ENCODE measurements at regions not wholly inside any gene's neighbourhood (a gene's known extent, or its start where the extent isn't known, plus 50 kb on each side); places are given as distances from the start of the nearest gene placed in this dataset.

GRCh38 chrX:106467943-106468342 is 143.8 kb upstream of the RADX start:
- H3K27ac ChIP-seq (ENCODE audit: low read length): no peak overlapping the region
- H2AFZ ChIP-seq (ENCODE audit: low read depth, low read length): no peak overlapping the region
- H3K36me3 ChIP-seq (ENCODE audit: insufficient read depth, low read length): no peaks in the 10 kb centered on the region
- TF ChIP-seq CTCF (IDR thresholded peaks at IDR 0.05; ENCODE audit: poor library complexity, severe bottlenecking) (no peak), POLR2AphosphoS5 (IDR thresholded peaks at IDR 0.05) (no peak), TAF1 (IDR thresholded peaks at IDR 0.05; ENCODE audit: low read depth) (no peak), SMC3 (conservative IDR thresholded peaks at IDR 0.05; ENCODE audit: poor library complexity) (no peak), REST (IDR thresholded peaks at IDR 0.05; ENCODE audit: borderline replicate concordance) (no peak), RAD21 (conservative IDR thresholded peaks at IDR 0.05) (no peak), EP300 (conservative IDR thresholded peaks at IDR 0.05; ENCODE audit: poor library complexity, severe bottlenecking) (no peak), MXI1 (conservative IDR thresholded peaks at IDR 0.05; ENCODE audit: poor library complexity, severe bottlenecking) (no peak), EZH2 (IDR thresholded peaks at IDR 0.05; ENCODE audit: borderline replicate concordance, insufficient read depth, low read length, poor library complexity, severe bottlenecking) (no peak)
- H3K9me2 ChIP-seq (ENCODE audit: insufficient read depth, low read length): no peaks in the 10 kb centered on the region
- H4K20me1 ChIP-seq (ENCODE audit: insufficient read depth): no peaks in the 10 kb centered on the region
- no peaks in the 10 kb centered on the region for H3F3A ChIP-seq (ENCODE audit: insufficient read depth, low read length, poor library complexity, severe bottlenecking)
- H3K9ac ChIP-seq (ENCODE audit: low read length): no peak overlapping the region
- H3K27me3 ChIP-seq (ENCODE audit: insufficient read depth, low read depth, low read length): no peaks in the 10 kb centered on the region
- H3K4me3 ChIP-seq (ENCODE audit: low read length): no peak overlapping the region
- H3K79me2 ChIP-seq (replicated peaks; ENCODE audit: insufficient read depth, low read length): no peaks in the 10 kb centered on the region
- no peak overlapping the region for H3K4me2 ChIP-seq (ENCODE audit: low read length)
- H3K9me3 ChIP-seq (ENCODE audit: low read length): no peaks in the 10 kb centered on the region

GRCh38 chrX:106468433-106468832 is 143.3 kb upstream of the RADX start:
- H3K9me3 ChIP-seq (ENCODE audit: low read length): no peaks in the 10 kb centered on the region
- H3K27me3 ChIP-seq (ENCODE audit: insufficient read depth, low read depth, low read length): no peaks in the 10 kb centered on the region
- H2AFZ ChIP-seq (ENCODE audit: low read depth, low read length): no peak overlapping the region
- H3F3A ChIP-seq (ENCODE audit: insufficient read depth, low read length, poor library complexity, severe bottlenecking): no peaks in the 10 kb centered on the region
- no peak overlapping the region for H3K27ac ChIP-seq (ENCODE audit: low read length)
- no peak overlapping the region for H3K4me3 ChIP-seq (ENCODE audit: low read length)
- no peaks in the 10 kb centered on the region for H3K79me2 ChIP-seq (replicated peaks; ENCODE audit: insufficient read depth, low read length)
- TF ChIP-seq REST (IDR thresholded peaks at IDR 0.05; ENCODE audit: borderline replicate concordance): no peak
- no peak for TF ChIP-seq MXI1 (conservative IDR thresholded peaks at IDR 0.05; ENCODE audit: poor library complexity, severe bottlenecking)
- TF ChIP-seq CTCF (IDR thresholded peaks at IDR 0.05; ENCODE audit: poor library complexity, severe bottlenecking): no peak
- TF ChIP-seq POLR2AphosphoS5 (IDR thresholded peaks at IDR 0.05): no peak
- TF ChIP-seq RAD21 (conservative IDR thresholded peaks at IDR 0.05): no peak
- no peak for TF ChIP-seq EP300 (conservative IDR thresholded peaks at IDR 0.05; ENCODE audit: poor library complexity, severe bottlenecking)
- TF ChIP-seq EZH2 (IDR thresholded peaks at IDR 0.05; ENCODE audit: borderline replicate concordance, insufficient read depth, low read length, poor library complexity, severe bottlenecking): no peak
- no peak for TF ChIP-seq TAF1 (IDR thresholded peaks at IDR 0.05; ENCODE audit: low read depth)
- no peak for TF ChIP-seq SMC3 (conservative IDR thresholded peaks at IDR 0.05; ENCODE audit: poor library complexity)
- H3K9me2 ChIP-seq (ENCODE audit: insufficient read depth, low read length): no peaks in the 10 kb centered on the region
- H3K36me3 ChIP-seq (ENCODE audit: insufficient read depth, low read length): no peaks in the 10 kb centered on the region
- no peaks in the 10 kb centered on the region for H4K20me1 ChIP-seq (ENCODE audit: insufficient read depth)
- H3K4me2 ChIP-seq (ENCODE audit: low read length): no peak overlapping the region
- H3K9ac ChIP-seq (ENCODE audit: low read length): no peak overlapping the region

Measured in neural cell (in vitro differentiated cells).